Endothelial cell of umbilical vein (primary cell): ENCODE measurements at regions not wholly inside any gene's neighbourhood (a gene's known extent, or its start where the extent isn't known, plus 50 kb on each side); places are given as distances from the start of the nearest gene placed in this dataset.

Experiments
- GATA2 ChIP-seq: IDR thresholded peaks from 2 replicates; pipeline ENCODE4 v1.7.0; 2011; ENCODE audit warnings: low read depth, mild to moderate bottlenecking, moderate library complexity, mixed read lengths, low read length; ENCODE audit not compliant: insufficient read length, insufficient read depth
- POLR2AphosphoS5 ChIP-seq: IDR thresholded peaks from 2 replicates; pipeline ENCODE4 v1.6.1; 2012; ENCODE audit warnings: low read depth, mild to moderate bottlenecking, control low read depth, low read length, moderate library complexity; ENCODE audit not compliant: insufficient read depth

DNA sequence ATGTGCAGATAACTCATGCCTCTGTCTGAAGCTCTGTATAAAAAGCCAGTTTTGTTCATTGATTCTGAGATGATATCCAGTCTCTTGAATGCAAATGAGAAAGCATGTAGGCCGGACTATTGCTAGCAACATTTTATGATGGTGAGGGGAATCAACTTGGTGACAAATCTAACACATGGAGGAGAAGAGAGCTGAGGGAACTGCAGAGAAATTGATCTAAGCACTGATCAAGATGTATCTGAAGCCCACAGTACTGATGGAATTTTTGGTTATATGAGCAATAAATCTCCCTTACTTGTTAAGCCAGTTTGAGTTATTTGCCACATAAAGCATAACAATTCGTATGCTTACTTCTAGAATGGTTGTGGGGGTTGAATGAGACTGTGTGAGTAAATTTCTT lies 295.6 kb upstream of the DDHD1 start:
- TF ChIP-seq GATA2 (no peak), POLR2AphosphoS5 (no peak)
